ENCODE measurements at regions not wholly inside any gene's neighbourhood (a gene's known extent, or its start where the extent isn't known, plus 50 kb on each side); places are given as distances from the start of the nearest gene placed in this dataset.
"Not testable (repeated sequence)": the region's sequence is repeated elsewhere in the genome, so short reads cannot be mapped to it uniquely, and the experiment has no call there.

DNA sequence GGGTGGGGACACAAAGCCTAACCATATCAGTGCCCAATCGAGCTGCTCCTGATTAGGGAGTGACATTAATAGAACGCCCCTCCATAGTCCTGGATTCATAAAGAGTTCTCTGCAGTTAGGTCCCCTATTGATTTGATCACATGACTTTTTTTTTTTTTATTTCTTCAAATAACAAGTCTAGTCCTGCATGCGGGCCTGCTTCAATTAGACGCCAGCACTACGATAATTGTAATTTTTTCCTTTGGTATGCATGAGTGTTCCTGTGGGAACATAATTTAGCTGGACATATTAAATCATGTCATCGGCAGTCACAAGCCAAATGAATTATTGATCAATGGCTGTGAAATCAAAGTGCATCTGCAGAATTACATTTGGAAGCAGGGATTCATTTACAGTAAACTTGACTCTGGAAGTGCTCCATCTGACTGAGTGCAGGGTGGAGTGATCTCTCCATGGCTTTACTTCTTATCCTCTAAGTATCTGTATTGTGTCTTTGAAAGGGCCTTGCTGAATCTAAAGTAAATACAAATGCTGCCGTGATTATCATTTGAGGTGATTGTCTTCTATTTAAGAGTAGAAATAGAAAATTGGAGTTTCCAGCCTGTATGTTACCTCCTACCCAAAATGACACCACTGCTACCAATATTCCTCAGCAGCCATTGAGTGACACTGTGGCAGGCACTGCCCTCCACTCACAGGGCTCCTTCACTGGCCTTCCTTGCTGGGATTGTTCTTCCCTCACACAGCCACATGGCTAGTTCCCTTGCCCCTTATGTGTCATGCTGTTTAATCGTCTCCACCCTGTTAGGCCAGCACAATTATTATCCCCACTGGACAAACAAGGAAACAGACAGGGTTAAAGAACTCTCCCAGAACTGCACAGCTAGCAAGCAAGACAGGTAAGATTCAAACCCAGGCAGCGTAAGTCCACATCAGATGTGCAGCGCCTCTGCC lies 337.4 kb upstream of the ID2 start:
- no peak for DNase-seq (ENCODE audit: low spot score)

DNA sequence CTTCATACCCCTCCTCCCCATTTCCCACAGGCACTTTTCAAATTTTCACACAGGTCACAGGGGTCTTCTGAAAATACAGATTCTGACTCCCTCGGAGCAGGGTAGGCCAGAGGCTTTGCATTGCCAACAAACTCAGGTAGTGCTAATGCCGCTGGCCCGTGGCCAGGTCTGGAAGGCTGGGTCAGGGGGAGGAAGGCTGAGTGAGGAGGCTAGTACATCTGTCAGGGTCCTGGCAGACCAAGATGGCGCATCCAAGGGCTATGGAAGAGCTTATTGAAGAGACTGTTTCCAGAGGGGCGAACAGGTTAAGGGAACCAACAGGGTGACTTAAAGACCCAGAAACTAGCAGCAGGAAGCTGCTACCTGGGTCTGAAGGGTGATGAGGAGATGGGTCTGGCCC lies 336.7 kb upstream of the ID2 start:
- DNase-seq (ENCODE audit: low spot score): no peak

DNA sequence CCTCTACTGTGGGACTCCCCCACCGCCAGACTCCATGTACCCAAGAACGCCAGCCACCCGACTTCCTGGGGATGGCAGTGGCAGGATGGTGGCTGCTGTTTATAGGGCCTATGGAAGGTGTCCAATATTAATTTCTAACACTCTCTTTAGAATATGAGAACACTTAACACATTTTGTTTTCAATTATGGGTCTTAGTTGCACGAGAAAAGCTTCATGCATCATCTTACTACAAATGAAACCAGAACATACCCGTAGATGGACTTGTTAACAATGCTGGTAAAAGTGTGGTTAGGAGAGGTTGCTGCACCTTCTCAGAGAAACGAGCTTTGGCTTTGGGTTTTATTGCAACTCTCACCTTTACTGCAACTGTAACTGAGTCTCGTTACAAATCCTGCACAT lies 335.6 kb upstream of the ID2 start:
- DNase-seq (ENCODE audit: low spot score): no peak

DNA sequence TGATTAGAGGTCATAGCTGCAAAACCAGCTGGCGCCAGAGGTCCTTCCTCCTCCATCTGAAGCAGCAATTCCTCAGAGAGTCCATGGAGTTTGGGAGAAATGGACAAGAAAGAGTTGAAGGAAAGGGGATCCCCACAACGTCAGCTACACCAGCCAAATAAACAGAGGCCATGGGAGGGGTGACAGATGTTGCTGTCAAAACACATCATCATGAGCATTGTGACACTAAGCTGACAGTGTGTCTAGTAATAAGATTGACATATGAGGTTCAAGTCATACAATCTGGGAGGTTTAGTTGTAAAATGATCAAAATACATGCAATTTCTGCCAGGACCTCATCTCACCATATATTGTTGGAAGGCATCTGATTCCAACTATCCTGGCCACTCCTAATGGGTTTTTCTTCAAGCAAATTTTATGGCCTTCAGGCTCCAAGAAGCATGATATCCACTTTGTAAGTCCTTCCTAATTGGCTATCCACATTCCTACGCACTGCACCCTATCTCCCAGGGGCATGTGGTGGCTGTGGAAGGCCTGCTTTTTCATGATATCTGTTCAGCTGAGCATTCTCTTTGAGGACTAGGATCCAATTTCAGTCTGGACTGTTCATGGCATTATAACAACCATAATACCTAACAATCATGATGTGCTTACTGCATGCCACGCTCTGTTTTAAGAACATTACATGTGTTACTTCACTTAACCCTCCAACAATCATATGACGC lies 335.0 kb upstream of the ID2 start:
- no peak for DNase-seq (ENCODE audit: low spot score)

DNA sequence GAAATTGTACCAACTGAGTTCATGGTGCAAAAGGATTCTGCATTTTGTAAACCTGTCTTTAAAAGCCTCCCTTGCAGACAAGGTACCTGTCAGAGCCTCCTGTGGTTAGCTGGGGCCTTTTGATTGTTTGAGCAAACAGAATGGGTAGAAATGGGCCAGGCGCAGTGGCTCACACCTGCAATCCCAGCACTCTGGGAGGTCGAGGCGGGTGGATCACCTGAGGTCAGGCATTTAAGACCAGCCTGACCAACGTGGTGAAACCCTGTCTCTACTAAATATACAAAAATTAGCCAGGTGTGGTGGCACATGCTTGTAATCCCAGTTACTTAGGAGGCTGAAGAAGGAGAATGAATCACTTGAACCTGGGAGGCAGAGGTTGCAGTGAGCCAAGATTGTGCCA lies 332.9 kb upstream of the ID2 start:
- DNase-seq (ENCODE audit: low spot score): not testable (repeated sequence)

DNA sequence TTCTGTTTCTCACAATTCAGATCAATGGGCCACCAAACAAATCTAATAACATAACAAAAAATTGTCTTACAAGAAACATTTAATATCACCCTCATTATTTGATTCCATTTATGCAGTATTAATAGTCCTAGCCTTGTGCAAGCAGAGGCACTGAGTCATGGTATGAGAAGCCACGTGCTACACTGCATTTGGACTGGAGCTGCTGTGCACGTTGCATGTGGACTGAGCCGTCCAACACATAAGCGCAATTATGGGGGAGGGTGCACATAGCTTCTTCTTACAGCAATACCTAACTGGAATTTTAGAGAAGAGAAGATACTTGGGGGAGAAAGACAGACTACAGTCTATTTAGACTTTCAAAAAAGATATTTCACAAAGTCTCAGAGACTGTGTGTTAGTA lies 329.6 kb upstream of the ID2 start:
- no peak for DNase-seq (ENCODE audit: low spot score)

DNA sequence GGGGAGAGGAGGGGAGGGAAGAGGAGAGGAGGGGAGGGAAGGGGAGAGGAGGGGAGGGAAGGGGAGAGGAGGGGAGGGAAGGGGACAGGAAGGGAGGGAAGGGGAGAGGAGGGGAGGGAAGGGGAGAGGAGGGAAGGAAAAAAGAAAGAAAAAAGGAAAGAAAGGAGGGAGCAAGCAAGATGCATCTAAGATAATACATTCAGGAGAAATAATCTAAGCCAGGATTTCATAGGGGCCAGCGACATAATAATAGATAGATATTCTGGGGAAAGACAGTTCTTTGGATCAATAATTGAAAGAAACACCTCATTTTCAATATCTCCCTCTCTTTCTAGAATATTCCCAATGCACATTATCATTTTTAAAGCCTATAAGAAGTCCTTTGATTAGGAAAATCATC lies 328.9 kb upstream of the ID2 start:
- no peak for DNase-seq (ENCODE audit: low spot score)

DNA sequence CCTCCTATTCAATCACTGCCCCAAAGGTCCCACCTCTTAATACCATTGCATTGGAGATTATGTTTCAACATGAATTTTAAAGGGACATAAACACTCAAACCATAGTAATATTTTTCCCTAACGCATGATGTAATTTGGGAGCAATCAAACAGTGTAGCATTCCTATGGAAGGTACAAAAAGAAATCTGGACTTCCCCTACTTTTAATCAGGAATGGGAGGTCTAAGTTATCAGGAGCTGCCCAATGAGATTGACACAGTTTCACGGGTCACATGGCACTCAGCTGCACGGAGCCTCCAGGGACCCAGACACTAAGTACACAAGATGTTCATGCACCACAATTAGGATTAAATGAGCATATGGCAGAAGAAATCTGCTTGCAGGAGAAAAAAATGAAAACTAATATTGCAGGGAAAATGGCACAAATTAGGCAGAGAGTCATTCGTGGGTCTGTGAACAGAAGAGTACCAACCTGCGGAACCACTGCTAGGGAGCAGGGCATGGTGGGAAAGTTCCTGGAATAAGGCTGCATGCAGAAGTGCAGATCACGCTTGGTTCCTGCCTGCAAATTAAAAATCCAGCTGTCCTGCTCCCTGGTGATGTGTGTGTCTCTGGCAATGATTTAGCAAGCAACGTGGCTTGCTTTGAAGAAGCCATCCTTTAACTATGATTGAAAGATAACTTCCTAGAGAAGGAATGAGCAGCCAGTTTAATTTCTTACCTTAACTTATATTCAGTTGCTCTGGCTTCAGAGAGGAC lies 326.6 kb upstream of the ID2 start:
- no peak for DNase-seq (ENCODE audit: low spot score)

DNA sequence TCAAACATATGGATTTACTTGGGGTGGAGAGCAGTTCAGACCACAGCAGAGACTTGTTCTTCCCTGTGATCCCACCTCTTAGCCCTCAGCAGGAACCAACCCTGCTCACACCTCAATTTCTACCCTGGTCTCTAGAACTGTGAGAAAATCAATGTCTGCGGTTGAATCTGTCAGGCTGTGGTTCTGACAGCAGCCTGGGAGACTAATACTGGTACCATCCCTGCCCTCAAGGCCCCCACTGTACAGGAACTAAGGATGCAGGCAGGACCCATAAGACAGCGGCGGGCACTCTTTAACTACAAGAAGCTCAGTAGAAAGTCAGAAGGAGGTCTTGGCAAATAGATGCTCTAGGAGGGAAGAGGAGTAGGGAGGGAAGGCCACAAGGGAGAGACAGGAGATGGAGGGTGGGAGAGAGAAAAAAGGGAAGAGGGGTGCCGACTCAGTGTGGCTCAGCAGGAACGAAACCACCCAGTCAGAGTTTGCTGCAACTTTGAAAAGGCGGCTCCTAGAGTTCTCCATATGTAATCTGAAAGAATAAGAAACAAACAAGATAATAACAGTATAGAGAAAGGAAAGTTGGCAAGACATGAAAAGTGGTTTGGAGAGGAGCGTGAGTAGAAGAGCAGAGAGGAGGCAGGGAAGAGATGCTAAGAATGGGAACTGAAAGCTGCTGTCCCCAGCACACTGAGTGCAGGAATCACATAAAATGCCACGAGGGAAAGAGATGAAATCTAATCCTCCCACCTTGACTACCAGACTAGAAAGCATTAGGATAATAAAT lies 323.9 kb upstream of the ID2 start:
- no peak for DNase-seq (ENCODE audit: low spot score)

DNA sequence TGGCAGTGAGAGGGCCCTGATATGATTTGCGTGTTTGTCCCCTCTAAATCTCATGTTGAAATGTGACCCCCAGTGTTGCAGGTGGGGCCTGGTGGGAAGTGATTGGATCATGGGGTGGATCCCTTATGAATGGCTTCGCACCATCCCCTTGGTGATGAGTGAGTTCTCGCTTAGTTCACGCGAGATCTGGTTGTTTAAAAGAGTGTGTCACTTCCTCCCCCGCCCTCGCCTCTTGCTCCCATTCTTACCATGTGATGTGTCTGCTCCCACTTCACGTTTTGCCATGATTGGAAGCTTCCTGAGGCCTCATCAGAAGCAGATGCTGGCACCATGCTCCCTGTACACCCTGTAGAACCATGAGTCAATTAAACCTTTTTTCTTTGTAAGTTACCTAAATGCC lies 319.9 kb upstream of the ID2 start:
- DNase-seq (ENCODE audit: low spot score): no peak

DNA sequence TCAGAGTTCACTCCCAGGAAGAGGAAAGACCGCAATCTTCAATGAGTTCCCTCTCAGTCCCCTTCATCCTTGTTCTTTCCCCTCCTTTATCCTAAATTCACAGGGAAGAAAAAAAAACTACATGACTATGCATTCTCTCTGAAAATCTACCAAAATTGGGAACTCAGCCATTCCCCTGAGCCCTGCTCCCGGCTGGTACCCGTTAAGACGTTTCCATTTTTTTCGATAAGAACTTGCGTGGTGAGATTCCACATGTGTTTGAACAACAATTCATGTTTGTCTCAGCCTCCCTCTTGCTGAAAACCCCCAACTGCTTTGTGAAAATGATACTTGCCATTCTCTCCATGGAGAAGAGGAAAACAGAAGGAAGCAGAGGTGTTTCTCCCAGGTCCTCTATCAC lies 318.7 kb upstream of the ID2 start:
- no peak for DNase-seq (ENCODE audit: low spot score)

DNA sequence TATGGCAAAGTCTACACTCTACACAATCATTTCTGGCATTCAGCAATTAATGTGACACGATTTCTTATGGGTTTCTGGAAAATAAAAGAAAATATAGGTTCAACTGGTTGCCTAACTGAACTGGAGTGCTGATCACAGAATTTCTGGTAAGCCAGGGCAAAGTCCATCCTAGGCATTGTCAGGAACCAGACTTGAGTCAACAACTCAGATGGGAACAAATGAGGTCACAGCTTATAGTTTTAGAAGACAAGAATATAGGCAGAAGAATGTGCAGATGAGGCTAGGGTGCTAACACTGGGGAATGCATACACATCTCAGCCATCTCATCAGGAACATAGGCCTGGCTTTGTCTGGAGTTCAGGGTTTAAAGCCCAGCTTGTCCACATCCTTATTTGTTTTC lies 317.2 kb upstream of the ID2 start:
- no peak for DNase-seq (ENCODE audit: low spot score)

DNA sequence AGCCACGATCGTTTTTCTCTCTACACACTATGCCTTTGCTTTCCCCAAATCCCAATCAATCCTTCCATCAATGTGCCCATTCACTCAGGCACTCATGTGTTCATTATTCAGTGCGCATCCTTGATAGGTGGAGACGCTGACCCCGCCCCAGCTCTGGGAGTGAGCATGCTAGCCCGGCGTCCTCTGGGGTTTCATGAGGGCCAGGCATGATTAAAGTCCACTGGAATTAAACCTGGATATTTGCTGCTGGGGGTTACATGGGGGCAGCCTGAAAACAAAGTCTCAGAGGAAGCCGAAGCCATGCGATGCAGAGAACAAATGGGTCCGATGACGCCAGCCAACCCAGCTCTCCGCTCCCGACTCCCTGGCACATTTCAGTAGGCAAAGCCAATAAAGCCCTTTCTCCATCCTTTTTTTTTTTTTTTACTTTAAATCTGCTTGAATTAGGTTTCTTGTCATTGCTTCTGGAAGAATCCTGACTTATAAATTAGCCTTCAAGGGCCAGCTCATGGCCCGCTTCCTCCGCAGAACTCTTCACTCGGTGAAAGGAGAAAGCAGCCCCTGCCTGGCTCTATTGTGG lies 316.4 kb upstream of the ID2 start:
- DNase-seq (ENCODE audit: low spot score): no peak

DNA sequence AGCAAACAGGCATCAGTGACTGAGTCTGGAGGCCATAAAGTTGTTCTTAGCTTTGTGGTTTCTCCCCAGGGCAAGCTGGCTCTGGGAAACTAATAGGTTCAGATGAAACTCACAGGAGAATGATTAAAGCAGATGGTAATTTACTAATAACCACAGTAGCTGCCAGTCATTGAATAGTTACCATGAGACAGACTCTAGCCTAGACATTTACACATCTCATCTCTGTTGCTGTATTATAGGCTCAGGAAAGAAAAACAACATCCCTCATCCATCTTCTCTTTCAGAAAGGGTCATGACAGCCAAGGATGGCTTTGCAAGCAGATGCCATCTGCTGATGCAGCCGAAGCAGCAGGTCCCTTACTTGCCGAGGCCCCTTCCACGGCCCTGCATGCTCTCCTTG lies 314.0 kb upstream of the ID2 start:
- no peak for DNase-seq (ENCODE audit: low spot score)

DNA sequence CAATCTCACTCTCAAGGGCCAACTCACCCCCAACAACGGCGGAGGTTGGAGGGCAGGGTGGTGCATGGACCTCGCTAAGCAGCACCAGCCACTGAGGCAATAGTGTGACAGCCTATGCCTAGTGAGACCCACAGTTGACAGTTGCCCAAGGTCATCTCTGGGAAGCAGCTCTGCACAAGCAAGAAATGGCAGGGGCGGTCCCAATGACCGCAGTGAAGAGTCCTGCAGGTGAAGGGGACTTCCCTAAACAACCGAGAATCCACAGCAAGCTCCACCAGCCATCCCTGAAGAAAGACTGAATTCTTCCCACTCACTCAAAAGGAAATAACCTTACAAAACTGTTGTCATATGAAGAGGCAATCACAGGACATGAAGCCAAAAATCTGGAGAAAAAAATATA lies 313.4 kb upstream of the ID2 start:
- no peak for DNase-seq (ENCODE audit: low spot score)

DNA sequence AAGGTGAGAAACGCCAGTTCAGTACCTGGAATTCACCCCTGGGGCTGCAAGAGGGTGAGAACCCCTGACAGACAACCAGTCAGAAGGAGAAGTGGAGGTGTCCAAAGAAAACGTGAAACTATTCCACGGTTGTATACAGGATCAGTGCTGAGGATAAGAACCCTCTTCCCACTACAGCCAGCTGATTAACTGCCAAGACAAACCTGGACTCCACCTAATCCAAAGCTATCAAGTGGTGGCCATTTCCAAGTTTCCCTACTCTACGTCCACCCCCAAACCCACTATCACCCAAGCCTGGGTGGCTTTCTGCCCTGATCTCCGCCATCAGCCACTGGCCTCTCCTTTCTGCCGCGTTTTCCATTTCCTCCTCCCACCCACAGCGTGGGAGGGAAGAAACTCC lies 312.3 kb upstream of the ID2 start:
- DNase-seq (ENCODE audit: low spot score): no peak

DNA sequence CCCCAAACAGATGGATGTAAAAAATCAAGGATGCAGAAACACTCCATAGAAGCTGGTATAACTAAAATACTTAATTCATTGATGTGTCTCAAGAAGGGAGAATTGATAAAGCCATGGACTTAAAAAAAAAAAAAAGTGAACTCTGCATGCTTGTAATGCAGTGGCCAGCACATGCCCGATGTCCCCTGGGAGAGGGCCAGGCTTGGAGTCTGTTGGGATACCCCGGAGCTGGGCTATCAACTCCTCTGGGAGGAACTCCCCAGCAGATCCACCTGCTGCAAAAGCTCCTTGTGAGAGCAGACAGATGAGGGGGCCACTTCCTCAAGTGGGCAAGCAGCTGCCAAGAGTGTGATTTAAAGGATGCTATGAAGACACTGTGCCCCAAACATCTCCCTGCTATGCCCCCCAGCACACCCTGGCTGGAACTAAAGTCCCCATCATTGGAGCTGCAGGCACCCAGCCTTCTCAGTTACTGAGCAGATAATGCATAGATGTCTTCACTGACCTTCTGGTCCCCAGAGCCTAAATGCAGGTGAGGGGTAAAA lies 311.5 kb upstream of the ID2 start:
- DNase-seq (ENCODE audit: low spot score): no peak

DNA sequence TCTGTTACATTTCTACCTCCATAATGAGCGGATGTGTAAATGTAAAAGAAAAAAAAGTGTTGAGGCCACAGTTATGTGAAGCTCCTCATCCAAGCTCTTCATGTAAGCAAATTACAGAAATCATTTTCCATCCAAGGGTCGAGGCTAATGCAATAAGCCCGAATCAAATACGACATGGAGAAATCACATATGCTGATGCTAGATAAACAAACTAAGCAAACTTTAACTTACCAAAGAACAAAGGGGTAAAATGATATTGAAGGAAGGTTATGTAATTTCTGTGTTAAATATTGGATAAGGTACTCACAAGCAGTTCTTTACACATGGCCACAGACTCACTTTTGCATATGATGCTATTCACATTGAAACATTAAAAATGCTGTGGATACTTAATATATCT lies 310.2 kb upstream of the ID2 start:
- DNase-seq (ENCODE audit: low spot score): no peak

DNA sequence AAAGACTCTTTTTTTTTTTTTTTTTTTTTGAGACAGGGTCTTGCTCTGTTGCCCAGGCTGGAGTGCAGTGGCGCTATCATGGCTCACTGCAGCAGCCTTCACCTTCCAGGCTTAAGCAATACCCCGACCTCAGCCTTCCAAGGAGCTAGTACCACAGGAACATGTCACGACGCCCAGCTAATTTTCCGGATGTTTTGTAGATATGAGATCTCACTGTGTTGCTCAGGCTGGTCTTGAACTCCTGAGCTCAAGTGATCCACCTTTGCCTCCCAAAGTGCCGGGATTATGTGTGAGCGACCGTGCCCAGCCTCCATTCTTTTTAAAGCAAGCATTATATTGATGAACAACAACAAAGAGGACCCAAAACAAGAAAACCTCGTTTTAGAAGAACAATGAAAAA lies 307.1 kb upstream of the ID2 start:
- no peak for DNase-seq (ENCODE audit: low spot score)

DNA sequence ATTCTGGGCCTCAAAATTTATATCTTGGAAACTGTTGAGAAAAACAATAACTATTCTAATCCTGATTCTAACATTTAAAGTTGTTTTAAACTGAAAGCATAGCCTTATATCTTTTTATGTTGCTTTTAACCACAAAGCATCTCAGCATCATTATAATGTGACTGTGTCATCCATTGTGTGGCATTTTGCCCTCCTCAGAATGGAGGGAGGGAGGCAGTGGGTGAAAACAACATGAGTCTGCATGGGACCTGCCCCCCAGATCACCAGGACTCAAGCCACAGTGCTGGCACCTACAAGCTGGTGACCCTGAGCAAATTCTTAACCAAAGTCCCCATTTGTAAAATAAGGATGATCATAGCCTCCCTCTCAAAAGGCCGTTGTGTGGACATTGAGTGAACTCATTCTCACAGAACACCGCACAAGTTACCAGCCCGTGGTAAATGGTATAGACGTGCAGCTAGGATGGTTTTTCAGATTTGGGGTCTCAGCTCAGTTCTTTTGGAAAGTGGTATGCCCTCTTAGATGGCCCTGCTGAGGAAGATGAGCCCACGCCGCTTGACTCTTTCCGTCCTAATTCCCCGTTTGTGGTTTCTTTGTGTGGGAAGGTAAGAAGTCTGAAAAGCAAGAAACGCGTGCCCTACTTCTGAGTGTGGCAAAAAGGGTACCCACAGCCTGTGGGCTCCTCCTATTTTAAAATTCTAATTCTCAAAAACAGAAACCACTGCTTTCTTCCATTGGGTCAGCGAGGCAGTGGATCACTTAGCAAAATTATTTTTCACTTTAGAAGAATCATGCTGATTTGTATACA lies 305.0 kb upstream of the ID2 start:
- DNase-seq (ENCODE audit: low spot score): no peak
